Hepatocyte (in vitro differentiated cells): ENCODE measurements at regions not wholly inside any gene's neighbourhood (a gene's known extent, or its start where the extent isn't known, plus 50 kb on each side); places are given as distances from the start of the nearest gene placed in this dataset.

ENCODE experiments used
- EZH2phosphoT487 ChIP-seq: fragments of 200-600 bp; sonication (generic); IDR thresholded peaks from one replicate; pipeline ENCODE4 v1.6.1; 2018; ENCODE audit warnings: antibody characterized with exemption, mild to moderate bottlenecking, low read depth, moderate library complexity; ENCODE audit not compliant: unreplicated experiment, severe bottlenecking
- TF ChIP-seq, protein P1 (sequence below): fragments of 200-600 bp; sonication (generic); IDR thresholded peaks from 2 replicates; pipeline ENCODE4 v1.5.1; 2016; ENCODE audit warnings: antibody characterized with exemption, mild to moderate bottlenecking; ENCODE audit not compliant: poor library complexity

DNA sequence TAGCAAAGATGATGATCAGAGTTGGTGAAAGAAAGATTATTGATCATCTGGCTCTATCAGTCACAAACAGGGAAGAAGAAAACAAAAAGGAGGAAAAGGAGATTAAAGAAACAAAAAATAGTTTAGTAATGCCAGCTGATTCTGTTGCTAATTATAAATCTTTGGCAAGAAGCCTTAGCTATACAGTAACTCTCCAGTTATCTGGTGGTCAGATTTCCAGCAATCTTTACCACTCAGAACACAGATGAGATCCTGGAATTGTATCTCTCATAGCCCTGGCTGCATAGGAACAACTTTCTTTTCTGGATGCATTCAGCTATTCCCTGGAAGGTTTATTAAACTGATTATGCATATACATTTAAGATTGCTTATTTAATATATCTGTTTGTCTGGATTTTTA lies 256.8 kb upstream of the ZEB2 start:
- TF ChIP-seq, protein P1, sequence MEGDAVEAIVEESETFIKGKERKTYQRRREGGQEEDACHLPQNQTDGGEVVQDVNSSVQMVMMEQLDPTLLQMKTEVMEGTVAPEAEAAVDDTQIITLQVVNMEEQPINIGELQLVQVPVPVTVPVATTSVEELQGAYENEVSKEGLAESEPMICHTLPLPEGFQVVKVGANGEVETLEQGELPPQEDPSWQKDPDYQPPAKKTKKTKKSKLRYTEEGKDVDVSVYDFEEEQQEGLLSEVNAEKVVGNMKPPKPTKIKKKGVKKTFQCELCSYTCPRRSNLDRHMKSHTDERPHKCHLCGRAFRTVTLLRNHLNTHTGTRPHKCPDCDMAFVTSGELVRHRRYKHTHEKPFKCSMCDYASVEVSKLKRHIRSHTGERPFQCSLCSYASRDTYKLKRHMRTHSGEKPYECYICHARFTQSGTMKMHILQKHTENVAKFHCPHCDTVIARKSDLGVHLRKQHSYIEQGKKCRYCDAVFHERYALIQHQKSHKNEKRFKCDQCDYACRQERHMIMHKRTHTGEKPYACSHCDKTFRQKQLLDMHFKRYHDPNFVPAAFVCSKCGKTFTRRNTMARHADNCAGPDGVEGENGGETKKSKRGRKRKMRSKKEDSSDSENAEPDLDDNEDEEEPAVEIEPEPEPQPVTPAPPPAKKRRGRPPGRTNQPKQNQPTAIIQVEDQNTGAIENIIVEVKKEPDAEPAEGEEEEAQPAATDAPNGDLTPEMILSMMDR: no peak
- no peak for TF ChIP-seq EZH2phosphoT487
